ENCODE measurements at regions not wholly inside any gene's neighbourhood (a gene's known extent, or its start where the extent isn't known, plus 50 kb on each side); places are given as distances from the start of the nearest gene placed in this dataset.

GRCh38 chr18:78207942-78208341, 771.7 kb upstream of the SALL3 start:
- DNase-seq (ENCODE audit: low read depth in 2 of 2), result no peak

DNA sequence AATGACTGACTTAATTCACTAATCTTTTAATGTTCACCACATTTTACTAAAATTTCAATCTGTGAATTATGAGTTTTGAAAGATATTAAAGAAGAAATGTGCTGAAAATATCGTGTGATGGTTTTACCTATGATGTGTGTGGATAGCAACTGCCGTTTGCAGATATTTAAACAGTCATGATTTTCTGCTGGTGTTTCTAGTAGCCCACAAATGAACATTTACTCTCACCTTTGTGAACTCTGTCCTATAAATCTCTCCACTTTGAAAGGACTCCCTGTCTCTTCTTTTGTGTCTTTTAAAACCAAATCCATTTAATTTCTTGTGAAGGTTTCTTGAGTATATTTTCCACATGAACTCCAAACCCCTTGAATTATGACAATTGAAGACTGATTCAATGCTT, 771.2 kb upstream of the SALL3 start:
- DNase-seq (ENCODE audit: low read depth in 2 of 2), result no peak

- no peak for DNase-seq (ENCODE audit: low read depth in 2 of 2)
Measured at GRCh38 chr18:78213361-78213994, 766.1 kb upstream of the SALL3 start.

- DNase-seq (ENCODE audit: low read depth in 2 of 2), result no peak
Measured at GRCh38 chr18:78221496-78221895, 758.1 kb upstream of the SALL3 start.

DNA sequence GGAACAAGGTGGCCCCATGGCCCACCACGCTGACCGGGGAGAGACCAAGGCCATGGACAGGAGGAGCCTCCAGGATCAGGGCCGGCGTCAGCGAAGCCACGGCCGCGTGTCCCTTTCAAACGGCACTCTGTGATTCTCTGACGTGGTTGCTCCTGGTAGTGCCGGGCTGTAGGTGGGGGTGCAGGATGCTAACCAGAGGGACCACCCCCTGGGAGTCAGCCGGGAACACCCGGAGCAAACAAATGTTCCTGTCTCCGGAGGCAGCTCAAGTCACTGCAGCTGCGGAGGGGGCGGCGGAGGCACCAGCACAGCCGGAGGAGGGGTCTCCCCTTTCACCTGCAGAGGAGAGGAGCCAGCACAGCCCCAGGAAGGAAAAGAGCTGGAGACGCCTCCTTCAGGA, 750.6 kb upstream of the SALL3 start:
- no peak for DNase-seq (ENCODE audit: low read depth in 2 of 2)

DNA sequence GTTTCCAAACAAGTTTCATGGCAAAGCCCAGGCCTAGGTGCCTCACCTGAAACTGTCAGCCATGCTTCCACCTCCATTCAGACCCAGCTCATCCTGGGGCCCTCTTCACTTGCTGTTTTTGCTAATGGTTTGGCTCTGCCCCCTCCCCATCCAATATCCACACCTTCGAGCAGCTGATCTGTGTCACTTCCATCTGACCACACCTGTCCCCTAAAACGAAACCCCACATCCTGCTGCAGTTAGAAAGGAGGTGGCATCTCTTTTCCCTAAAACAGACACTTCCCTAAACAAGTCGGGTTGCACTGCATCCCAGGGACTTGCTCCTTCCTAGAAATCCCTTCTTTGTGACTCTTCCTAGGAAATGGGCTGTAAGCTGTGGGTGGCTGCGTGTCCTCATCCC, 748.7 kb upstream of the SALL3 start:
- no peak for DNase-seq (ENCODE audit: low read depth in 2 of 2)

DNA sequence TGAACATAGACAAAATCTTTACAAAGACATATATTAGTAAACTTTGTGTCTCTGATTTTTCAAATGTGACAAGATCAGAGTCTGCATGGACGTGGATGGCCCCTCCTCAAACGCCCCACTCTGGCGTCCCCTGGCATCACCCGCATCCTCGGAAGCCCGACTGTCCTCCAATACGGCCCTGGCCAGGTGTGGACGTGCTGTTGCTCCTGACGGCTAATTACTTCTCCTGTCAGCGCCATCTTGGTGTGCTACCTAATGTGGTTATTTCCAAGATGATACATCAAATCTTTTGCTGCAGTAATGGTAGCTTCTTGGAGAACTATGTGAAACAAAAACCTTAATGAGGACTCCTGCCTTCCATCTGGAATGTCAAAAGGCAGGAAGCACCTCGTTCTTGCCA, 747.4 kb upstream of the SALL3 start:
- no peak for DNase-seq (ENCODE audit: low read depth in 2 of 2)

GRCh38 chr18:78237864-78238263, 741.8 kb upstream of the SALL3 start:
- no peak for DNase-seq (ENCODE audit: low read depth in 2 of 2)

- no peak for DNase-seq (ENCODE audit: low read depth in 2 of 2)
Measured at GRCh38 chr18:78238404-78239089, 741.1 kb upstream of the SALL3 start.

DNA sequence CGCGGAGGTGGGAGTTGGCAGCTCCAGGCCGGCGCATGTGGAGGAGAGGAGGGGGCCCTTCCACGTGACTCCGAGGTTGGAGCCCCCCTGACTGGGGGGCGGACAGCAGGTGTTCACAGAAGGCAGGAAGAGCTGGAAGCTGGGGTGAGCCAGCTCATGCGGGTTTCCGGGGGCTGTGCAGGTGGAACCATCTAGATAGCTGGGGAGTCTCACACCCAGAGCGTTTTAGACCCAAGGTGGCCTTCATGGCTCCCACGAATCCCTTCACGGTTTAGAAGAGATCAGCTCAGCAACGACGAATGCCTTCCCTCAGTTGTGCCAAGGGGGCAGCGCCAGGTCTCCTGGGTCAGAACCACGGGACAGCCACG, 740.5 kb upstream of the SALL3 start:
- DNase-seq (ENCODE audit: low read depth in 2 of 2), result no peak

GRCh38 chr18:78240101-78240500, 739.5 kb upstream of the SALL3 start:
- no peak for DNase-seq (ENCODE audit: low read depth in 2 of 2)

- no peak for DNase-seq (ENCODE audit: low read depth in 2 of 2)
Measured at GRCh38 chr18:78240627-78241252, 738.9 kb upstream of the SALL3 start.

- DNase-seq (ENCODE audit: low read depth in 2 of 2), result no peak
Measured at GRCh38 chr18:78241535-78242253, 737.9 kb upstream of the SALL3 start.

DNA sequence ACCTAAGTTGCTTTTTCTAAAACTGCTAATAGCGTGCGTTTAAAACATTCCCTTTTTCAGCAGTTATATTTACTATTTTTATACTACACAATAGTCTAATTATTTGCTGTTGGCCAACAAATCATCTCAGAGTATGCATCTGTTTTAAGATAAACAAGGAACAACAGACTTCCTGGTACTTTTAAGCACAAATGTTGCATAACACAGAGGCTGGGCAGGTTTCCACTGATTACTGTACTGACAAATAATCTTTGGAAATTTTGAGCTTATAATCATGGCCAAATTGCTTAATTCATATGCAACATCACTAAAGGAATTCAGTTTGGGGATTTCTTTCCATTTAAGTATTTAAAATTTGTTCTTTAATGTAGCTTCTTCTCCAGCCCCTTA, 737.4 kb upstream of the SALL3 start:
- no peak for DNase-seq (ENCODE audit: low read depth in 2 of 2)

GRCh38 chr18:78242806-78243205, 736.8 kb upstream of the SALL3 start:
- no peak for DNase-seq (ENCODE audit: low read depth in 2 of 2)

DNA sequence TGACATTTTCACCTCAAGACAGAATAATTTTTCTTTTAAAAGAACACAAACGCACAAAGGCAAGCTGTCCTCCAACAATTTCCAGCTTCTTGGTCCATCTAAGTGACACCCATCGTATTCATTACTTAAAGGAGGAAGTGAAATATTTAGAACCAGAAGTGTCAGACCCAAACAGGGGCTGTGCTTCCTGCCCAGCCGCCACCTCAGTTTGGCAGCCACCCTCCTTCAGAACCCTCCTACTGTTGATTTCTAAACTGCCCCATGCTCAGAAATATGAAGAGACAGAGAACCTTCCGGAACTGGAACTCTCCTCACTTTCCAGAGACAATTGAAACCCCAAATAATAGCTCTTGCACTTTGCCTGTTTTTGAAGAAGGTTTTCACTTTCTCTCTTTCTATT, 734.8 kb upstream of the SALL3 start:
- DNase-seq (ENCODE audit: low read depth in 2 of 2), result no peak

GRCh38 chr18:78245451-78245850, 734.2 kb upstream of the SALL3 start:
- DNase-seq (ENCODE audit: low read depth in 2 of 2), result no peak

DNA sequence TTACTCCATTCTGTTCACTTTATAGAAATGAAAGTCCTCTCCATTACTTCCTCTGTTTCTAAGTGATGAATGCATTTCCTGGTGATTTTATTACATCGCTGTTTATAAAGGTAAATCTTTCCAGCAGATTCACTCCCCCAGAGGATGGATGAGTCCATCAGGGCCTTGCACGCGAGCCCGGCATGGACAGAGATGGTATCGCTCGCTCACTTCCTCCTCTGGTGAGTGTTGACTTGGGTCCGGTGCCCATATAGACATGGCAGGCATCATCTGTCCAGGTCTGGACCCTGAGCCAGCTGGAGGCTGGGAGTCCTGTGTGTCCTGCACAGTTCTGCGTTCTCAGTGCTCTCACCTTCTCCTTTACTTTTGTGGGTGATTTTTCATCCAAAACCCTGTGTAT, 733.6 kb upstream of the SALL3 start:
- DNase-seq (ENCODE audit: low read depth in 2 of 2), result no peak

DNA sequence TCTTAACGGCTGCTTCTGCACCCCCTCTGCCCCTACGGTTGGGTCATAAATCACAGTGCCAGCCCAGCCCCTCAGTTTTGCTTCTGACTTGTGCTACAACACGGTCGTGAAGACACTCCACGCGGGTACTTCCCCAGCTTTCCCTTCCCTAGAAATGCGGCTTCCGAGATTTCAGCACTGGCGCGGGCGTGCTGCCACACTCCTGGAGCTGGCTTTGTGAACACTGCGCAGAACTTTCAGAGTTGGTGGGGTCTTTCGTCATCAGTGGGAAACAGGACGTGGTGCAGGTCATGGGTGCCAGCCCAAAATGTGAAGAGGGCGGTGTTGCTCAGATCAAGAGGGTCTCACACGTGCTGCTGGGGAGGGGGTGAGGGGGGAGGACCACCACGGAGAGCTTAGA, 733.0 kb upstream of the SALL3 start:
- no peak for DNase-seq (ENCODE audit: low read depth in 2 of 2)

DNA sequence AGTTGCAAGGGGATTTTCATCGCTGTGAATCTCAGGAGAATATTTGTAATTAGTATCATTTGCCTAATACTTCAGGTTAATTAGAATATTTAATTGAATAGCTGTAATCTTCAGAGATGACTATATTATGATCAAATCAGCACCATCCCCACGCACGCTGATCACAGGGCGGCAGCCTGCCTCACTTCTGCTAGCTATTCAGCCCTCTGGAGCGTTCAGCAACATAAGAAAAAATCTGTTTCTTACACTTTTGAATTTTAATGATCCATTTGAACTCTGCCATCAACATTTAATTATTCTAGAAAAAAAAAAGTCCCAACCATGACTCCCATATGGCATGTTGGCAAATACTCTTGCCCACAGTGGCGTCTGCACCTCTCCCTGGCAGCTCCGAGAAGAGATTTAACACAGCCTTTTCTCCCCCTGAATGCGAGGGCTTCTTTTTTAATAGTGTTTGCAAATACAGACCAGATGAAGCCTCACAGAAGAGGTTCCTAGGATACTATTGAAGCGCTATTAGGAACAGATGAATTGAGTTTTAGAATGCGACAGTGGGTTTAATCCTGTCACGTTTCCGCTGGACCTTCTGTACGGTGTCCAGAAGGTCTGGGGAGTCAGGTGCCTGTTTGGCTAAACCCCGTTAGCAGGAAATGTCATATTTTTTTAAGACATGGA, 731.9 kb upstream of the SALL3 start:
- no peak for DNase-seq (ENCODE audit: low read depth in 2 of 2)

- DNase-seq (ENCODE audit: low read depth in 2 of 2), result no peak
Measured at GRCh38 chr18:78255013-78255412, 724.6 kb upstream of the SALL3 start.

Measured in stimulated activated CD4-positive, alpha-beta T cell treated with anti-CD3 and anti-CD28 coated beads, Interleukin-12 subunit alpha, Interleukin-12 subunit beta, amount 100 ng/mL, for 24 hours (primary cell).